ENCODE measurements at regions not wholly inside any gene's neighbourhood (a gene's known extent, or its start where the extent isn't known, plus 50 kb on each side); places are given as distances from the start of the nearest gene placed in this dataset.

GRCh38 chr14:96734076-96734622 lies 63.0 kb upstream of the VRK1 start:
- H3K4me3 ChIP-seq (ENCODE audit: insufficient read depth, low read length, poor library complexity, severe bottlenecking): no peak overlapping the region
- H3K36me3 ChIP-seq (ENCODE audit: low read length): no peaks in the 10 kb centered on the region
- H3K9ac ChIP-seq (ENCODE audit: low read length): no peak overlapping the region
- H3F3A ChIP-seq (ENCODE audit: insufficient read depth): no peaks in the 10 kb centered on the region
- H3K27me3 ChIP-seq (ENCODE audit: low read length): no peaks in the 10 kb centered on the region
- no peaks in the 10 kb centered on the region for H3K9me3 ChIP-seq (ENCODE audit: insufficient read depth, low read length)
- H3K9me2 ChIP-seq (replicated peaks; ENCODE audit: insufficient read depth, low read length): no peaks in the 10 kb centered on the region
- no peak overlapping the region for H3K27ac ChIP-seq (ENCODE audit: low read depth, low read length)
- no peak overlapping the region for H3K4me2 ChIP-seq (ENCODE audit: low read depth, low read length, poor library complexity, severe bottlenecking)
- no peaks in the 10 kb centered on the region for H4K20me1 ChIP-seq (ENCODE audit: low read depth, low read length)
- TF ChIP-seq EZH2phosphoT487 (conservative IDR thresholded peaks at IDR 0.05; ENCODE audit: low read length) (no peak), CTCF (IDR thresholded peaks at IDR 0.05; ENCODE audit: insufficient read depth, low read length, poor library complexity, severe bottlenecking) (no peak)
- no peaks in the 10 kb centered on the region for H3K79me2 ChIP-seq (ENCODE audit: insufficient read depth, low read length)
- no peak overlapping the region for H2AFZ ChIP-seq (ENCODE audit: low read depth, low read length, severe bottlenecking)

- Histone ChIP-seq H3K4me2 (ENCODE audit: low read depth, low read length, poor library complexity, severe bottlenecking) (no peak overlapping the region), H3K36me3 (ENCODE audit: low read length) (no peaks in the 10 kb centered on the region), H3F3A (ENCODE audit: insufficient read depth) (no peaks in the 10 kb centered on the region), H3K79me2 (ENCODE audit: insufficient read depth, low read length) (no peaks in the 10 kb centered on the region), H2AFZ (ENCODE audit: low read depth, low read length, severe bottlenecking) (no peak overlapping the region), H3K27me3 (ENCODE audit: low read length) (no peaks in the 10 kb centered on the region), H3K9me3 (ENCODE audit: insufficient read depth, low read length) (no peaks in the 10 kb centered on the region), H3K27ac (ENCODE audit: low read depth, low read length) (no peak overlapping the region), H3K9me2 (replicated peaks; ENCODE audit: insufficient read depth, low read length) (no peaks in the 10 kb centered on the region), H3K4me3 (ENCODE audit: insufficient read depth, low read length, poor library complexity, severe bottlenecking) (no peak overlapping the region), H4K20me1 (ENCODE audit: low read depth, low read length) (no peaks in the 10 kb centered on the region), H3K9ac (ENCODE audit: low read length) (no peak overlapping the region)
- TF ChIP-seq EZH2phosphoT487 (conservative IDR thresholded peaks at IDR 0.05; ENCODE audit: low read length): no peak
- no peak for TF ChIP-seq CTCF (IDR thresholded peaks at IDR 0.05; ENCODE audit: insufficient read depth, low read length, poor library complexity, severe bottlenecking)
Observed at GRCh38 chr14:96735526-96735925, 61.7 kb upstream of the VRK1 start.

- no peak overlapping the region for H3K4me2 ChIP-seq (ENCODE audit: low read depth, low read length, poor library complexity, severe bottlenecking)
- no peak overlapping the region for H2AFZ ChIP-seq (ENCODE audit: low read depth, low read length, severe bottlenecking)
- no peak overlapping the region for H3K4me3 ChIP-seq (ENCODE audit: insufficient read depth, low read length, poor library complexity, severe bottlenecking)
- H4K20me1 ChIP-seq (ENCODE audit: low read depth, low read length): no peaks in the 10 kb centered on the region
- H3F3A ChIP-seq (ENCODE audit: insufficient read depth): no peaks in the 10 kb centered on the region
- no peaks in the 10 kb centered on the region for H3K9me2 ChIP-seq (replicated peaks; ENCODE audit: insufficient read depth, low read length)
- H3K27ac ChIP-seq (ENCODE audit: low read depth, low read length): no peak overlapping the region
- TF ChIP-seq EZH2phosphoT487 (conservative IDR thresholded peaks at IDR 0.05; ENCODE audit: low read length) (no peak), CTCF (IDR thresholded peaks at IDR 0.05; ENCODE audit: insufficient read depth, low read length, poor library complexity, severe bottlenecking) (no peak)
- H3K27me3 ChIP-seq (ENCODE audit: low read length): no peaks in the 10 kb centered on the region
- no peaks in the 10 kb centered on the region for H3K79me2 ChIP-seq (ENCODE audit: insufficient read depth, low read length)
- H3K9ac ChIP-seq (ENCODE audit: low read length): no peak overlapping the region
- no peaks in the 10 kb centered on the region for H3K9me3 ChIP-seq (ENCODE audit: insufficient read depth, low read length)
- no peaks in the 10 kb centered on the region for H3K36me3 ChIP-seq (ENCODE audit: low read length)
Observed at GRCh38 chr14:96736439-96736838, 60.7 kb upstream of the VRK1 start.

Data from SU-DHL-6 (cell line).